Activated CD4-positive, CD25-positive, alpha-beta regulatory T cell treated with anti-CD3 and anti-CD28 coated beads, Interleukin-2, amount 50 U/mL, for 72 hours (primary cell): ENCODE measurements at regions not wholly inside any gene's neighbourhood (a gene's known extent, or its start where the extent isn't known, plus 50 kb on each side); places are given as distances from the start of the nearest gene placed in this dataset.
"Not testable (repeated sequence)": the region's sequence is repeated elsewhere in the genome, so short reads cannot be mapped to it uniquely, and the experiment has no call there.

ENCODE experiments used
- DNase-seq: peaks from one replicate; pipeline ENCODE4 v3.0.0; 2021

- DNase-seq, result not testable (repeated sequence)
These were observed 111.8 kb upstream of the ANKRD30BL start for GRCh38 chr2:132273585-132273984.

GRCh38 chr2:132274000-132274399 is 112.2 kb upstream of the ANKRD30BL start:
- DNase-seq, result no peak

- DNase-seq, result no peak
These were observed 113.6 kb upstream of the ANKRD30BL start for GRCh38 chr2:132275396-132275795.

- DNase-seq, result no peak
These were observed 114.8 kb upstream of the ANKRD30BL start for GRCh38 chr2:132276571-132276981.

GRCh38 chr2:132278267-132278666 is 116.5 kb upstream of the ANKRD30BL start:
- DNase-seq, result no peak

GRCh38 chr2:132279344-132279743 is 117.6 kb upstream of the ANKRD30BL start:
- no peak for DNase-seq

- DNase-seq, result no peak
These were observed 118.3 kb upstream of the ANKRD30BL start for GRCh38 chr2:132279930-132280615.

- no peak for DNase-seq
These were observed 119.2 kb upstream of the ANKRD30BL start for GRCh38 chr2:132280912-132281311.

- DNase-seq, result not testable (repeated sequence)
These were observed 120.4 kb upstream of the ANKRD30BL start for GRCh38 chr2:132282104-132282503.

GRCh38 chr2:132282911-132283310 is 121.2 kb upstream of the ANKRD30BL start:
- DNase-seq, result no peak

- DNase-seq, result not testable (repeated sequence)
These were observed 124.6 kb upstream of the ANKRD30BL start for GRCh38 chr2:132286289-132286911.

- not testable (repeated sequence) for DNase-seq
These were observed 126.2 kb upstream of the ANKRD30BL start for GRCh38 chr2:132287910-132288309.

GRCh38 chr2:132289138-132289537 is 127.4 kb upstream of the ANKRD30BL start:
- not testable (repeated sequence) for DNase-seq

GRCh38 chr2:132289812-132290211 is 126.8 kb upstream of the GPR39 start:
- not testable (repeated sequence) for DNase-seq

GRCh38 chr2:132300592-132301378 is 115.8 kb upstream of the GPR39 start:
- not testable (repeated sequence) for DNase-seq

GRCh38 chr2:132304661-132305380 is 111.8 kb upstream of the GPR39 start:
- not testable (repeated sequence) for DNase-seq

- not testable (repeated sequence) for DNase-seq
These were observed 108.9 kb upstream of the GPR39 start for GRCh38 chr2:132307613-132308198.

GRCh38 chr2:132309203-132309602 is 107.4 kb upstream of the GPR39 start:
- not testable (repeated sequence) for DNase-seq

GRCh38 chr2:132315546-132315945 is 101.1 kb upstream of the GPR39 start:
- not testable (repeated sequence) for DNase-seq

- DNase-seq, result not testable (repeated sequence)
These were observed 99.5 kb upstream of the GPR39 start for GRCh38 chr2:132317026-132317680.

- not testable (repeated sequence) for DNase-seq
These were observed 98.1 kb upstream of the GPR39 start for GRCh38 chr2:132318481-132318880.

GRCh38 chr2:132324005-132324404 is 92.6 kb upstream of the GPR39 start:
- DNase-seq, result not testable (repeated sequence)
